ENCODE measurements at regions not wholly inside any gene's neighbourhood (a gene's known extent, or its start where the extent isn't known, plus 50 kb on each side); places are given as distances from the start of the nearest gene placed in this dataset.
A peak's percentile ranks its signal among the peaks of the same experiment; 100 is the strongest.

GRCh38 chr15:56824175-56824574 is 90.9 kb upstream of the ZNF280D start:
- TF ChIP-seq, protein P1, sequence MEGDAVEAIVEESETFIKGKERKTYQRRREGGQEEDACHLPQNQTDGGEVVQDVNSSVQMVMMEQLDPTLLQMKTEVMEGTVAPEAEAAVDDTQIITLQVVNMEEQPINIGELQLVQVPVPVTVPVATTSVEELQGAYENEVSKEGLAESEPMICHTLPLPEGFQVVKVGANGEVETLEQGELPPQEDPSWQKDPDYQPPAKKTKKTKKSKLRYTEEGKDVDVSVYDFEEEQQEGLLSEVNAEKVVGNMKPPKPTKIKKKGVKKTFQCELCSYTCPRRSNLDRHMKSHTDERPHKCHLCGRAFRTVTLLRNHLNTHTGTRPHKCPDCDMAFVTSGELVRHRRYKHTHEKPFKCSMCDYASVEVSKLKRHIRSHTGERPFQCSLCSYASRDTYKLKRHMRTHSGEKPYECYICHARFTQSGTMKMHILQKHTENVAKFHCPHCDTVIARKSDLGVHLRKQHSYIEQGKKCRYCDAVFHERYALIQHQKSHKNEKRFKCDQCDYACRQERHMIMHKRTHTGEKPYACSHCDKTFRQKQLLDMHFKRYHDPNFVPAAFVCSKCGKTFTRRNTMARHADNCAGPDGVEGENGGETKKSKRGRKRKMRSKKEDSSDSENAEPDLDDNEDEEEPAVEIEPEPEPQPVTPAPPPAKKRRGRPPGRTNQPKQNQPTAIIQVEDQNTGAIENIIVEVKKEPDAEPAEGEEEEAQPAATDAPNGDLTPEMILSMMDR (IDR thresholded peaks at IDR 0.05; ENCODE audit: low read depth, low read length): no peak
- no peak for DNase-seq (ENCODE audit: low read depth, low spot score)
- in situ Hi-C loops (cut with HindIII; ENCODE audit: low sequenced_read_pairs): no loop called here
- H3K4me3 ChIP-seq (ENCODE audit: low read depth, low read length): no peak overlapping the region

DNA sequence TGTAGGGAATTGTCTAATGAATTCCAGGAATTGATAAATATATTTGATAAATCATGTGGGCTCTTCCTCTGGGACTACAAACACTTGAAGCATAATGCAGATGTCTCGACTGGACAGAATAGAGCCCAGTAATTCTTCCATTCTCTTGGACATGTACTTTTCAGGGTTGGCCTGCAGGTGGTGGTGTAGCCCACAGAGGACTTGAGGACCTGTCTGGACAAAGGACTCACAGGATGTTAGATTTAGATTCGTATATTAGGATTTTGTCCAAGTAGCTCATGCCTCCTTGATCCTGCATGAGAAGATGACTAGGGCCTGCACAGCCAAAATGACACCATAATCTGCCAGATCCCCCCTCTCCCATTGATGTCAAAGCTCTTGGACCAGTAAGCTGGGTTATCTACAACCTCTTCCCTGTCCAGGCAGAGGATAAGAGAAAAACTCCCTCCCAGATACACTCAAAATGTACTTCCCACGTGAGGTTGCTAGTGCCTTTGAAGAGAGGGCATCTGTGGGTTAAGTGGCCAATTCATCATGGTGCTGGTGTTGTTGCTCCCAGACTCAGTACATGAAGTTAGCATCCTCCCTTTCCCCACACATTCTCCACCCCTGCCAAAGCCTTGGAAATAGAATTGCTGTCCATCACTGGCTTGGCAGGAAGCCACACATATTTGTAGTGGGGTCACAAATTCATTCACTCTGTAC is 88.6 kb upstream of the ZNF280D start:
- DNase-seq (ENCODE audit: low read depth, low spot score): peak; percentile 83
- in situ Hi-C loops (cut with HindIII; ENCODE audit: low sequenced_read_pairs): no loop called here
- H3K4me3 ChIP-seq (ENCODE audit: low read depth, low read length): no peak overlapping the region
- TF ChIP-seq, protein P1 (IDR thresholded peaks at IDR 0.05; ENCODE audit: low read depth, low read length): peak; percentile 77

DNA sequence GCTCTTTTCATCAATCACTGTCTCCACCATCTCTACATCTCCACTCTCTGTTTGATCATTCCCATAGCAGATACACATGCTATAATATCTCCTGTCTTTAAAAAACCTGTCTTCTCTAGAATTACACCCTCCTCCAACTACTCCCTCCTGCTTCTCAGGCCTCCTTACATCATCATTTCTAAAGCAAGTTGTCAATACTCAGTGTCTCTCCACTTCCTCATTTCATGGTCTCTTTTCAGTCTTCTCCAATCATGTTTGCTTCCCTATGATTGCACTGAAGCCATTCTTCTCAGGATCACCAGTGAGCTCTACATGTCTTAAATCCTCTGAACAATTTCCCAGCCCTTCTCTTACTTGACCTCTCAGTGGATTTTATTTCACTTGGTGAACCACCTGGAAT is 87.0 kb upstream of the ZNF280D start:
- no peak for DNase-seq (ENCODE audit: low read depth, low spot score)
- in situ Hi-C loops (cut with HindIII; ENCODE audit: low sequenced_read_pairs): no loop called here
- TF ChIP-seq, protein P1 (IDR thresholded peaks at IDR 0.05; ENCODE audit: low read depth, low read length): no peak
- H3K4me3 ChIP-seq (ENCODE audit: low read depth, low read length): no peak overlapping the region

DNA sequence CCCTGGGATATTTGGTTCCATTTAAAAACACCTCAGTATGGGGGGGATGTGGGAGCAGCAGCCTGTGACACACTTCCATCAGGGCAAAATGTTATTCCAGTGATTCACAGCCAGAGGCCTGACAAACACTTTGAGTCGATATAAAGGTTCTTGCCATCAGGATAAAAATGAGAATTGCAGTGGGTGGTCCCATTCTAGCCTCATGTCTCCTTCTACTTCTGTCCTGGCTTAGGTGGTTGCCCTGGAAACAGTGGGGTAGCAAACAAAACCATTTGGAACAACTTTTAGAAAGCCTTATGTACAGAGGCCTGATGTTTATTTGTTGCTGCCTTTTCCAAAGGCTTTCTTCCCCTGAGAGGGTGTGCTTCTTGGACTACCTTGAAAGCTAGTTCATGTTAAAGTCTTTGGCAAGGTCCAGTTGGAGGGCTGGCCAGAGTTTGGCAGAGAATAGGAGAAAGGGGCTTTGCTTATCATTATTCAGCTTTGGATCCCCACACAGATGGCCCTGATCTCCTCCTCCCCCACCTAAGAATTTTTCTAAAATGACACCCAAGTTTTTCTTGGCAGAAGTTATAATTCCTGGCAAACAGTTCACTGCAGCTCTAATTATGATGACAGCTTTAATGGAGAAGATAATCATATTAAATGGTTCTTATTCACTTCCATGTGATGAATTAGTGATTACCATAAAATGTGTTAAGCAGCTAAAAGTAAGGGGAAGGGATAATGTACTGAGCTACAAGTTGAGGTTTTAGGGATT is 84.2 kb upstream of the ZNF280D start:
- DNase-seq (ENCODE audit: low read depth, low spot score): peak; percentile 62

DNA sequence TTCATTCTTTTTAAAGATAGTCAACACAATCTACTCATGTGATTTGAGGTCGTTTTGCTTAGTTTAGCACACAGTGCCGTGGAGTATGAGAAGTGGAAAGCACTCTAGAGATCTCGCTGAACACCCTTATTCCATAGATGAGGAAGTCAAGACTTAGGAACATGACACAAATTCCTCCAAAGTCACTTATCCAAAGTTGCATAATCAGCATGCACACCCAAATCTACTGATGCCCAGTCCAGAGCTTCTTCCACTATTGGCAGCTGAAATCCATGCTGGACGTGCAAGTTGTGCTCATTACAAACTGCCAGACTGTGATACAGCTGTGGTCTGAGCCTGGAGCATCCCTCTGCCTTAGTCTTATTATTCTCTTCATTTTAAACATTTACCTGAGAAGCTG is 83.5 kb upstream of the ZNF280D start:
- no peak for DNase-seq (ENCODE audit: low read depth, low spot score)
- in situ Hi-C loops (cut with HindIII; ENCODE audit: low sequenced_read_pairs): no loop called here

More for the DNA sequence above, 84.2 kb upstream of the ZNF280D start:
- no peak overlapping the region for H3K4me3 ChIP-seq (ENCODE audit: low read depth, low read length)
- in situ Hi-C loops (cut with HindIII; ENCODE audit: low sequenced_read_pairs): no loop called here
- TF ChIP-seq, protein P1 (IDR thresholded peaks at IDR 0.05; ENCODE audit: low read depth, low read length): no peak

DNA sequence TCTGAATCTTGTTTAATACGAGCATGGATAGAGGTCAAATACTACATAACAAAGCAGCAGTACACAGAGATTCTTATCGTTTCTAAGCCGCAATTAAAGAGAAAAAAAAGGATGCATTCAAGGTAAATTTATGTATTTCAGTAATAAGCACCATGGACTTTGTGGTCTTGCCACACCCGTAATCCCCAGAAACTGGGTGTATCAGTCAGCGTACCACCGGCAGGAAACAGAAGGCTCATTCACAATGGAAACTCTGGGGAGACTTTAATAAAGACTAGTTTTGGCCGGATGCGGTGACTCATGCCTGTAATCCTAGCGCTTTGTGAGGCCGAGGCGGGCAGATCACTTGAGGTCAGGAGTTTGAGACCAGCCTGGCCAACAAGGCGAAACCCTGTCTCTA is 81.9 kb upstream of the ZNF280D start:
- no peak for DNase-seq (ENCODE audit: low read depth, low spot score)
- in situ Hi-C loops (cut with HindIII; ENCODE audit: low sequenced_read_pairs): no loop called here
- TF ChIP-seq, protein P1 (IDR thresholded peaks at IDR 0.05; ENCODE audit: low read depth, low read length): no peak
- no peak overlapping the region for H3K4me3 ChIP-seq (ENCODE audit: low read depth, low read length)

More for the DNA sequence above, 83.5 kb upstream of the ZNF280D start:
- TF ChIP-seq, protein P1 (IDR thresholded peaks at IDR 0.05; ENCODE audit: low read depth, low read length): no peak
- no peak overlapping the region for H3K4me3 ChIP-seq (ENCODE audit: low read depth, low read length)

Data from astrocyte of the spinal cord (primary cell).